Hepatocyte (in vitro differentiated cells): ENCODE measurements at regions not wholly inside any gene's neighbourhood (a gene's known extent, or its start where the extent isn't known, plus 50 kb on each side); places are given as distances from the start of the nearest gene placed in this dataset.

ENCODE experiments used
- EZH2 ChIP-seq: fragments of 200-600 bp; sonication (generic); IDR thresholded peaks from 2 replicates; pipeline ENCODE4 v1.6.1; 2016; ENCODE audit warnings: antibody characterized with exemption, mild to moderate bottlenecking, borderline replicate concordance
- TF ChIP-seq, protein P1 (sequence below): fragments of 200-600 bp; sonication (generic); IDR thresholded peaks from 2 replicates; pipeline ENCODE4 v1.5.1; 2016; ENCODE audit warnings: antibody characterized with exemption, mild to moderate bottlenecking; ENCODE audit not compliant: poor library complexity

DNA sequence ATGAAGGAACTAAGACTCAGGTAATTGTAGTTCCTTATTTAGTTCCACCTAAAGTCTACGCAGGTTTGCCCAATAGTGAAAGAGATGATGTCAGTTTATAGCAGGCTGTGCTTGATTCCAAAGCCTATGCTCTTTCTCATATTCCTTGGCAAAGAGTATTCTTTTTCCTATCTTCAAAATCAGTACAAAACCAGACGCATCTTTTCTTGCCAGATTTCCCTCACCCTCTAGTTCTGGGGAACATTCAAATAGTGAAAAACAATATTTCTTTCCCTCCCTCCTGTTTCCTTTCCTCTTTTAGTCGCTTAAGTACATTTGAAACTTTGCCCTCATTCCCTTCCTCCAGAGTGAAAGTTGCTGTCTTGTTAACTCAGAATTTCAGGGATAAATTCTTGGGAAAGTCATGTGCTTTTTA lies 134.6 kb upstream of the PDZRN3 start:
- no peak for TF ChIP-seq EZH2
- TF ChIP-seq, protein P1, sequence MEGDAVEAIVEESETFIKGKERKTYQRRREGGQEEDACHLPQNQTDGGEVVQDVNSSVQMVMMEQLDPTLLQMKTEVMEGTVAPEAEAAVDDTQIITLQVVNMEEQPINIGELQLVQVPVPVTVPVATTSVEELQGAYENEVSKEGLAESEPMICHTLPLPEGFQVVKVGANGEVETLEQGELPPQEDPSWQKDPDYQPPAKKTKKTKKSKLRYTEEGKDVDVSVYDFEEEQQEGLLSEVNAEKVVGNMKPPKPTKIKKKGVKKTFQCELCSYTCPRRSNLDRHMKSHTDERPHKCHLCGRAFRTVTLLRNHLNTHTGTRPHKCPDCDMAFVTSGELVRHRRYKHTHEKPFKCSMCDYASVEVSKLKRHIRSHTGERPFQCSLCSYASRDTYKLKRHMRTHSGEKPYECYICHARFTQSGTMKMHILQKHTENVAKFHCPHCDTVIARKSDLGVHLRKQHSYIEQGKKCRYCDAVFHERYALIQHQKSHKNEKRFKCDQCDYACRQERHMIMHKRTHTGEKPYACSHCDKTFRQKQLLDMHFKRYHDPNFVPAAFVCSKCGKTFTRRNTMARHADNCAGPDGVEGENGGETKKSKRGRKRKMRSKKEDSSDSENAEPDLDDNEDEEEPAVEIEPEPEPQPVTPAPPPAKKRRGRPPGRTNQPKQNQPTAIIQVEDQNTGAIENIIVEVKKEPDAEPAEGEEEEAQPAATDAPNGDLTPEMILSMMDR = no peak
